ENCODE measurements at regions not wholly inside any gene's neighbourhood (a gene's known extent, or its start where the extent isn't known, plus 50 kb on each side); places are given as distances from the start of the nearest gene placed in this dataset.
A peak's percentile ranks its signal among the peaks of the same experiment; 100 is the strongest.
"Not testable (repeated sequence)": the region's sequence is repeated elsewhere in the genome, so short reads cannot be mapped to it uniquely, and the experiment has no call there.

GRCh38 chr6:104509355-104509754 is 350.4 kb downstream of the HACE1 start:
- DNase-seq: no peak

DNA sequence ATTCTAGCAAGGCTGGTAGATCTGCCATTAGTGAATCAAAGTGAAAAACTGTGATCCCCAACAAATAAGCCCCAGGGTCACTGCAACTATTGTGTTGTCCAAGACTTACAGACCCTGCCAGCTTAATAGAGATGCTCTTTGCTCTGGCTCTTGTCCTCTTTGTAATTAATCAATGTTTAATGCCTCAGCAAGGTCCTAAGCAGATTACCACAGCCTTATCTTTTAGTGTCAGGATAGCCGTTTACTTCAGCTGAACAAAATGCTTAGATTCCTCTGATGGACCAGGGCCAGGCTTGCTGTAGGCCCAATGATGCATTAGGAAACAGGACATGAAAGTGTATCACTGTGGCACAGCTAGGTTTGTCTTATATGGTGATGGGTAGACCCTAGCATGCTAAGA is 353.3 kb downstream of the HACE1 start:
- DNase-seq: no peak

GRCh38 chr6:104505838-104506237 is 353.9 kb downstream of the HACE1 start:
- DNase-seq: no peak

- DNase-seq: no peak
These were observed 359.5 kb downstream of the HACE1 start for GRCh38 chr6:104500265-104500664.

DNA sequence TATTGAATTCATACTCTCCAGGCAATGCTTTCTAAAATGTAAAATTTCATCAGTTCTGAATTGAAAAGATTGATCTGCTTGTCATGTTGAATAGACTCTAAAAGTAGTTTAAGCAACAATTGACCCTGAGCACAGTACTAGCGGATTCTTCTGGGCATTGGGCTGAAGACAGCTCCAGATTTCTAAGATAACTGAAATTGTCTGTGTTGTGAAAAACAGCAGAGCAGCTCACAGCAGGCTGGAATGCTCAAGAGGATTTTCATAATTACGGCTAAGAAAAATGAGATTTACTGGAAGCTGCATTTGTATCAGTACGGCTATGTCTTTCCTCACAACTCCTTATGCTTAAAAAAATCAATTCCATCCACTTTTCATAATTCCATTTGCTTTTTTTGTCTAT is 373.7 kb downstream of the HACE1 start:
- DNase-seq: no peak

GRCh38 chr6:104484626-104485025 is 375.1 kb downstream of the HACE1 start:
- DNase-seq: no peak

DNA sequence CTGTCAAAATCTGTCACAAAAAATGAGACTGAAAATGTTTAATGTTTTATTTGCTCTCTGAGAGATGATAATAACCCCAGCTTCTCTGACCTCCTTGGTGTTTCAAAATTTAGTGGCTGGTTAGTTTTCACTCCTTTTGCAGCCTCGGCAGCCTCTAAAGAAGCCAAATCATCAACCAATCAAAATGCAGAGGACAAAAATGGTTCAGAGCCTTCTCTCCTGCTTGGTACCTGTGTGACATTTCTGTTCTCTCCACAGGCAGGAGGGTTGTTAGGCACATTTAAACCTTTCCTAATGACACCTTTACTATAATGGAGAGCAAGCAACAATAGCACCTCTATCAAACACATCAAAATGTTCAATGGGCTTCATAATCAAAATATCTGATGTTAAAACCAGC is 375.5 kb downstream of the HACE1 start:
- no peak for DNase-seq

GRCh38 chr6:104483225-104483834 is 376.4 kb downstream of the HACE1 start:
- peak in 1 of 2 donors; percentile 0 for DNase-seq

DNA sequence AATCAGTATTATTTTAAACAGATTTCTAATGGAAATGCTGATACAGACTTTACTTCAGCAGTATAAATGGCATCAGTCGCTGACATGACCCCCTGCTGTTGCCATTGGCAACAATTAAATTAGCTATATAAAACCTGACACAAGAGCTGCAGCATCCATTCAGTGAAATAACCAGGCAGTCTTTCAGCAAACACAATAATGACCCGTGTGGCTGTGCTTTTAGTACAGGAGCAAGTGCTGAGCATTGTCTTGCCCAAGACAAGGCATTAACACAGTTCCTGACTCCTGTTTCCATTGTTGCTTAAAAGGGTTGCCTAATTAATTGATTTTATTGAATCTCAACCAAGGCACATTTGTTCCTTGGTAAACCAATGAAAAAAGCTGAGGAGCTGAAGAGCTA is 382.1 kb downstream of the HACE1 start:
- no peak for DNase-seq

DNA sequence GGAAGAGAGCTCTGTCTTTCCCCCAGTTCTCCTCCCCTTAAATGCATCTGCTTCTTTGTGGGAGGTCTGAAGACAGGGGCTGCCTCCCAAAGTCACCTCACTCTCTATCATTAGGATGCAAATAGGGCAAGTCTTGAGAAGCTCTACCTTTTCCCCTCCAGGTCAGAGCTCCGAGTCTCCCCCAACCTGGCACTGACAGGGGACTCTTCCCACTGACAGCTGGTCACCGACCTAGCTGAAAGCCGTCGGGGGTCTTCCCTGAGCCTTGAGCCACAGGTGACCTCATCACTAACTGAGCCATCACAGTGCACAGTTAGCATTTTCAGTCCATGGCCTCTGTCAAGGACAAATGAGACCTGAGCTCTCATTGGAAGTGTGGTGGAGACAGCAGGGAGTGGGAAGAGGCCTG is 386.7 kb downstream of the HACE1 start:
- DNase-seq: no peak

DNA sequence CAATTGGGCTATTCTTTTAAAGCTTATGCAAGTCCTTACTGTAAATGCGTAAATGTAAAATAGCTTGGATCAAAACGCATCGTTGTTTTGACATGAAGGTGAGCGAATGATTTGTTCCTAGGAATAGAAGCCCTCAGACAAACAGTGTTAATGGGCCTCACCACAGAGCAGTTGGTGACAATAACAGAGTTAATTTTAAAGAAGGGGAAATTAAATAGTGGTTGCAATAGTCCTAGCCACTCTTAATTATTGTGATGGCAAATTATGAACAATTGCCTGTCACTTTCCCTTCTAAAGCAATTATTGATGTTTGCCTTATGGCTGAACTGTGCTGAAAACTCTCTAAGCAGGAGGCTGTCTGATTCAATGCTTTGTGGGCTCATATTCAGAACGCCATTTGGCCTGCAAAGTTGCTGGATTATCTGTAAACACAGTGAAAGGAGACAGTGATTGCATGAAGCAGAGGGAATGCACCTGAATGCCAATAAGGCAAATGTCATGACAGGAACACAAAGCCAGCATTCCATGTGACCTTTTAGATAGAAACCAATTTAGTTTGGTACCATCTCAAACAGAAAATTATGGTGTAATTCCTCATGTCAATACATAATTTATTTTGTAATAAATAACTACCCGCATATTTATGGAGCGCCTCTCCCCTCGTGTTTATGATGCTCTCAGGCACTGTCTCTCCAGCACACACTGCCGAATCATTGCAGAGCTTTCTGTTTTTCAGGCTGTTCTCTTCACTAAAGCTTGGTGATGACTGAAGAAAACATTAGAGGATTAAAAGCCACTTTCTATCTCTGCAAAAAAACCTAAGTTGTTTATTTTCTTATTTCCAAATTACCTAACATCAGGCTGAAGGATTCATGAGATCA is 387.5 kb downstream of the HACE1 start:
- no peak for DNase-seq

- DNase-seq: no peak
These were observed 393.4 kb downstream of the HACE1 start for GRCh38 chr6:104466306-104466705.

- DNase-seq: peak; percentile 4 to 8
These were observed 396.7 kb downstream of the HACE1 start for GRCh38 chr6:104462811-104463599.

DNA sequence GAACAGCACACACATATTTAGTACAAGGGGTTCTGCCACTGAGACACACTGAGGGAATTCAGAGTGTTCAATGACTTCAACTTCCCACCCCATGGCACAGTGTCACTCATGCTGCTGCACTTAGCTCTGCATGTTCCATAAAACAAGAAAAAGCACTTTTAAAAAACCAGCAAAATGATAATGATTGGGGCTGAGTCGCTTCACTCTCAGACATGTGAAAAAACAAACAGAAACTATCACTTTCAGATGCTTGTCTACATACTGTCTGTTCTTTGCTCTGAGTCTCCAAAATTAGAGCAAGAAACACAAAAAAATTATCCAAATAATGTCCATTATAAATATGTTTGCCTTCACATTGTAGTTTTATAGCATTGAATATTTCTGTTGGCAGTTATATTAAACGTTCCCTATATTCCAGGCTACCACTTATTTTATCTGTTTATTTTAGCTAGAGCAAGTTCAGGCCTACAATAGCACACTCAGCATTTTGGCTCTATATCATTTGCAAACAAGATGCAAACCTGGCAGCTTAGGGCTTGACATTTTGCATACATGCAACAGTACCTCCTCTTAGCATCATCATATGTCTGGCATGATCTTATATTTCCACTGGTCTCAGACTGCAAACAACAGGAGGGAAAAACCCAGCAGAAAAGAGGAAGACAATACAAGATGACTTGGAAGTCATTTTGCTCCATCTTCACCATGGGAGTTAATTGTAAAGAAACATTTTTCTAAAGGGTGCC is 398.8 kb downstream of the HACE1 start:
- no peak for DNase-seq

- no peak for DNase-seq
These were observed 400.2 kb downstream of the HACE1 start for GRCh38 chr6:104459543-104459942.

DNA sequence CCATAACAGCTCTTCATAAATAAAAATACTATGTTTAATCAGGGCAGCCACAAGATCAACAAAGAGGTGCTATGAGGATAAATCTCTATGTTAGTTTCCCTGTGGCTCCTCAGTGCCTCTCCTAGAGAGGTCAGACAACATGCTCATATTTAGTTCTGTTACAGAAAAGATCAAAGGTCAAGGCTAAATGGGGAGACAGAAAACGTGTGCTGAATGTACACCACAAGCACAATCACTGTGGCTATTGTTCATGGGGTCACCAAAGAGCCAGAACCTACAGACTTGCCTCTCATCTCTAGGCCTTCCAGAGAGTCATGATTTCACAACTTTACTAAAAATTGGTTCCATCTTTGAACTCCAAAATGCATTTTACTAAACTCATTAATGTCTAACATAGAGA is 409.8 kb downstream of the HACE1 start:
- DNase-seq: no peak

GRCh38 chr6:104446101-104447080 is 413.3 kb downstream of the HACE1 start:
- DNase-seq: not testable (repeated sequence)

- DNase-seq: no peak
These were observed 425.2 kb downstream of the HACE1 start for GRCh38 chr6:104434519-104434918.

DNA sequence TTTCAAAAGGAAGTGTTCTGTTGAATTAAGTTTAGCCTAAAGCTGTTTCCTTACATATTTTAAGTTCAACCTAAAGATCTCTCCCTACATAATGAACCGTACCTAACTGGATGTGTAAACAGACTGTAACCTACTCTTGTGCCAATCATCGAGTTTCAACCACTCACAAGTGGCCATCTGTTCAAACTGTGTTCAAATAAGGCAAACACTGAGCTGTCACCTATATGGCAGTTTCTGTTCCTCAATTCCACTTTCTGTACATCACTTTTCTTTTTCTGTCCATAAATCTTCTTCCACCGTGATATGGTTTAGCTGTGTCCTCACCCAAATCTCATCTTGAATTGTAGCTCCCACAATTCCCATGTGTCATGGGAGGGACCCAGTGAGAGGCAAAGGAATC is 428.6 kb downstream of the HACE1 start:
- DNase-seq: no peak

- DNase-seq: no peak
These were observed 431.5 kb downstream of the HACE1 start for GRCh38 chr6:104428184-104428583.

- no peak for DNase-seq
These were observed 436.0 kb downstream of the HACE1 start for GRCh38 chr6:104423691-104424090.
